Endothelial cell of umbilical vein (primary cell): ENCODE measurements at regions not wholly inside any gene's neighbourhood (a gene's known extent, or its start where the extent isn't known, plus 50 kb on each side); places are given as distances from the start of the nearest gene placed in this dataset.

Experiments
- EZH2 ChIP-seq: IDR thresholded peaks from 2 replicates; pipeline ENCODE4 v1.6.1; 2012; ENCODE audit warnings: borderline replicate concordance, low read depth, mild to moderate bottlenecking, moderate library complexity, low read length, inconsistent platforms; ENCODE audit not compliant: severe bottlenecking
- GATA2 ChIP-seq: IDR thresholded peaks from 2 replicates; pipeline ENCODE4 v1.7.0; 2011; ENCODE audit warnings: low read depth, mild to moderate bottlenecking, moderate library complexity, mixed read lengths, low read length; ENCODE audit not compliant: insufficient read length, insufficient read depth
- MYC ChIP-seq: IDR thresholded peaks from one replicate; pipeline ENCODE4 v1.6.1; 2011; ENCODE audit warnings: mild to moderate bottlenecking, low read depth, low read length
- POLR2A ChIP-seq: IDR thresholded peaks from 2 replicates; pipeline ENCODE4 v1.6.1; 2012; ENCODE audit warnings: low read depth, mild to moderate bottlenecking, control low read depth, low read length
- POLR2AphosphoS5 ChIP-seq: IDR thresholded peaks from 2 replicates; pipeline ENCODE4 v1.6.1; 2012; ENCODE audit warnings: low read depth, mild to moderate bottlenecking, control low read depth, low read length, moderate library complexity; ENCODE audit not compliant: insufficient read depth
- TF ChIP-seq, protein P1 (sequence below), 2 donors: IDR thresholded peaks; 1 replicate in 1 of 2; 2 replicates in 1 of 2; pipeline ENCODE4 v1.5.1; 2011; ENCODE audit warnings: low read length in 2 of 2, mild to moderate bottlenecking in 2 of 2, moderate library complexity in 2 of 2, control low read depth in 1 of 2, inconsistent platforms in 1 of 2, low read depth in 1 of 2; ENCODE audit not compliant: insufficient read depth in 1 of 2; ENCODE audit errors: extremely low read depth in 1 of 2
- TF ChIP-seq, protein P2 (sequence below): IDR thresholded peaks from 2 replicates; pipeline ENCODE4 v1.6.1; 2011; ENCODE audit not compliant: insufficient read depth, insufficient read length

DNA sequence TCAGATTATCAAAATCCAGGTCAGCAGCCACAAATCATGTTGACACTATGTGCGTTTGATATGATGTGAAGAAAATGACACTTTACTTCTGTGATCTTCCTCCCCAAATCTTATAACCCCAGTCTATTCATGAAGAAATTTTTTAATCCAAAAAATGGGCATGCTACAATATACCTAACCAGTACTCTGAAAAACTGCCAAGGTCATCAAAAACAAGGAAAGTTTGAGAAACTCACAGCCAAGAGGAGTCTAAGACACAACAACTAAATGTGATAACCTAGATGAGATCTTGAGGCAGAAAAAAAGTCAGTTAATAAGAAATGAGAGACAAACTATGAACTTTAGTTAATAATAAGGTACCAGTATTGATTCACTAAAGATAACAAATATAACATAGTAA lies 200.6 kb upstream of the IRAK1BP1 start:
- TF ChIP-seq, protein P1, sequence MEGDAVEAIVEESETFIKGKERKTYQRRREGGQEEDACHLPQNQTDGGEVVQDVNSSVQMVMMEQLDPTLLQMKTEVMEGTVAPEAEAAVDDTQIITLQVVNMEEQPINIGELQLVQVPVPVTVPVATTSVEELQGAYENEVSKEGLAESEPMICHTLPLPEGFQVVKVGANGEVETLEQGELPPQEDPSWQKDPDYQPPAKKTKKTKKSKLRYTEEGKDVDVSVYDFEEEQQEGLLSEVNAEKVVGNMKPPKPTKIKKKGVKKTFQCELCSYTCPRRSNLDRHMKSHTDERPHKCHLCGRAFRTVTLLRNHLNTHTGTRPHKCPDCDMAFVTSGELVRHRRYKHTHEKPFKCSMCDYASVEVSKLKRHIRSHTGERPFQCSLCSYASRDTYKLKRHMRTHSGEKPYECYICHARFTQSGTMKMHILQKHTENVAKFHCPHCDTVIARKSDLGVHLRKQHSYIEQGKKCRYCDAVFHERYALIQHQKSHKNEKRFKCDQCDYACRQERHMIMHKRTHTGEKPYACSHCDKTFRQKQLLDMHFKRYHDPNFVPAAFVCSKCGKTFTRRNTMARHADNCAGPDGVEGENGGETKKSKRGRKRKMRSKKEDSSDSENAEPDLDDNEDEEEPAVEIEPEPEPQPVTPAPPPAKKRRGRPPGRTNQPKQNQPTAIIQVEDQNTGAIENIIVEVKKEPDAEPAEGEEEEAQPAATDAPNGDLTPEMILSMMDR (IDR thresholded peaks at IDR 0.05; ENCODE audit: extremely low read depth in 1 of 2, insufficient read depth in 1 of 2, low read depth in 1 of 2, low read length in 2 of 2), result no peak
- no peak for TF ChIP-seq POLR2A
- TF ChIP-seq EZH2, result no peak
- TF ChIP-seq GATA2, result no peak
- TF ChIP-seq MYC, result no peak
- no peak for TF ChIP-seq POLR2AphosphoS5
- TF ChIP-seq, protein P2, sequence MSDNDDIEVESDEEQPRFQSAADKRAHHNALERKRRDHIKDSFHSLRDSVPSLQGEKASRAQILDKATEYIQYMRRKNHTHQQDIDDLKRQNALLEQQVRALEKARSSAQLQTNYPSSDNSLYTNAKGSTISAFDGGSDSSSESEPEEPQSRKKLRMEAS, result no peak
